Activated CD4-positive, alpha-beta memory T cell treated with anti-CD3 and anti-CD28 coated beads for 36 hours (primary cell): ENCODE measurements at regions not wholly inside any gene's neighbourhood (a gene's known extent, or its start where the extent isn't known, plus 50 kb on each side); places are given as distances from the start of the nearest gene placed in this dataset.

ENCODE experiments used
- CTCF ChIA-PET: fragments of 350-600 bp; sonication (Branson Sonifier 250); formaldehyde crosslinking; loops from one replicate; lab custom pipeline; 2021; ENCODE audit warnings: antibody characterized with exemption, inconsistent platforms; lab: Charles Lee
- POLR2A ChIA-PET: fragments of 350-600 bp; sonication (Branson Sonifier 250); formaldehyde crosslinking; loops from one replicate; lab custom pipeline; 2021; ENCODE audit warnings: antibody characterized with exemption; lab: Charles Lee
- DNase-seq: peaks from one replicate; pipeline ENCODE4 v3.0.0-alpha.2; 2020
- H3K27ac Mint-ChIP-seq: one replicate; pipeline ENCODE4 v1.8.0; 2021; ENCODE audit warnings: mixed read lengths
- H3K27me3 Mint-ChIP-seq: one replicate; pipeline ENCODE4 v1.8.0; 2021; ENCODE audit warnings: mixed read lengths
- H3K36me3 Mint-ChIP-seq: one replicate; pipeline ENCODE4 v1.8.0; 2021; ENCODE audit warnings: mixed read lengths
- H3K4me1 Mint-ChIP-seq: one replicate; pipeline ENCODE4 v1.8.0; 2021; ENCODE audit warnings: low read depth, mixed read lengths
- H3K4me3 Mint-ChIP-seq: one replicate; pipeline ENCODE4 v1.8.0; 2021; ENCODE audit warnings: mild to moderate bottlenecking, mixed read lengths
- H3K9me3 Mint-ChIP-seq: one replicate; pipeline ENCODE4 v1.8.0; 2021; ENCODE audit warnings: mixed read lengths
- intact Hi-C: fragments of 100-400 bp; cut with micrococcal nuclease; formaldehyde crosslinking; loops from one replicate; pipeline ENCODE4 v1.15.1; 2023

GRCh38 chr10:10807106-10807505 is 210.6 kb upstream of the CELF2 start:
- H3K36me3 Mint-ChIP-seq = no peaks in the 10 kb centered on the region
- H3K4me3 Mint-ChIP-seq = no peak overlapping the region
- no peak overlapping the region for H3K27ac Mint-ChIP-seq
- ChIA-PET POLR2A (interaction anchor here (0.6 kb wide), 1 partner anchor 87 kb away, joined by 4 read pairs; no protein-coding TSS in a partner anchor), CTCF (no interaction called here)
- intact Hi-C loops = no loop called here
- peaks cover 1% of the 10 kb centered on the region for H3K27me3 Mint-ChIP-seq
- no peak for DNase-seq
- H3K4me1 Mint-ChIP-seq = no peaks in the 10 kb centered on the region
- H3K9me3 Mint-ChIP-seq = no peaks in the 10 kb centered on the region

- no peak overlapping the region for H3K4me3 Mint-ChIP-seq
- intact Hi-C loops = no loop called here
- no peaks in the 10 kb centered on the region for H3K4me1 Mint-ChIP-seq
- POLR2A ChIA-PET = no interaction called here
- H3K27me3 Mint-ChIP-seq = peaks cover 7% of the 10 kb centered on the region
- H3K36me3 Mint-ChIP-seq = no peaks in the 10 kb centered on the region
- CTCF ChIA-PET = no interaction called here
- no peaks in the 10 kb centered on the region for H3K9me3 Mint-ChIP-seq
- no peak overlapping the region for H3K27ac Mint-ChIP-seq
- no peak for DNase-seq
Measured at GRCh38 chr10:10811562-10811961, 206.1 kb upstream of the CELF2 start.

- intact Hi-C loops = no loop called here
- no peak for DNase-seq
- H3K27me3 Mint-ChIP-seq = peaks cover 7% of the 10 kb centered on the region
- H3K9me3 Mint-ChIP-seq = peaks cover 5% of the 10 kb centered on the region
- POLR2A ChIA-PET = no interaction called here
- H3K27ac Mint-ChIP-seq = no peak overlapping the region
- CTCF ChIA-PET = no interaction called here
- no peak overlapping the region for H3K4me3 Mint-ChIP-seq
- no peaks in the 10 kb centered on the region for H3K4me1 Mint-ChIP-seq
- no peaks in the 10 kb centered on the region for H3K36me3 Mint-ChIP-seq
Measured at GRCh38 chr10:10813656-10814055, 204.0 kb upstream of the CELF2 start.

GRCh38 chr10:10814069-10814468 is 203.6 kb upstream of the CELF2 start:
- Mint-ChIP-seq H3K9me3 (peaks cover 5% of the 10 kb centered on the region), H3K36me3 (no peaks in the 10 kb centered on the region), H3K27me3 (peaks cover 7% of the 10 kb centered on the region), H3K4me3 (no peak overlapping the region), H3K4me1 (no peaks in the 10 kb centered on the region), H3K27ac (no peak overlapping the region)
- CTCF ChIA-PET = no interaction called here
- intact Hi-C loops = no loop called here
- DNase-seq = no peak
- POLR2A ChIA-PET = no interaction called here

GRCh38 chr10:10816447-10816846 is 201.2 kb upstream of the CELF2 start:
- CTCF ChIA-PET = no interaction called here
- Mint-ChIP-seq H3K27ac (no peak overlapping the region), H3K4me3 (no peak overlapping the region), H3K9me3 (peaks cover 5% of the 10 kb centered on the region), H3K27me3 (peaks cover 12% of the 10 kb centered on the region), H3K36me3 (no peaks in the 10 kb centered on the region), H3K4me1 (no peaks in the 10 kb centered on the region)
- intact Hi-C loops = no loop called here
- POLR2A ChIA-PET = no interaction called here
- DNase-seq = no peak

DNA sequence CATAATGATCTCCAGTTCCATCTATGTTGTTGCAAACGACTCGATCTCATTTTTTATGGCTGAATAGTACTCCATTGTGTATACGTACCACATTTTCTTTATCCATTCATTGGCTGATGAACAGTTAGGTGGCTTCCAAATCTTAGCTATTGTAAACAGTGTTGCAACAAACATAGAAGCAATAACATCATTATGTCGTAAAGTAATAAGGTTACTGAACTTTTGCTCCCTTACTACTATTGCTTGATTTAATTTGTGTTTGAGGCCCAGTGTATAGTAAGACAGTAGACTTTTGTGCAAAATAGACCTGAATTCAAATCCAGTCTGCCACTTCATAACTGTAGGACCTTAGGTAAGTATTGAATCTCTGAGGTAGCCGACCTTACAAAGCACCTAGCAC is 200.1 kb upstream of the CELF2 start:
- no peaks in the 10 kb centered on the region for H3K4me1 Mint-ChIP-seq
- no peak for DNase-seq
- intact Hi-C loops = no loop called here
- H3K27ac Mint-ChIP-seq = no peak overlapping the region
- H3K36me3 Mint-ChIP-seq = no peaks in the 10 kb centered on the region
- H3K27me3 Mint-ChIP-seq = peaks cover 10% of the 10 kb centered on the region
- H3K4me3 Mint-ChIP-seq = no peak overlapping the region
- H3K9me3 Mint-ChIP-seq = peaks cover 5% of the 10 kb centered on the region
- ChIA-PET CTCF (no interaction called here), POLR2A (no interaction called here)

- CTCF ChIA-PET = no interaction called here
- intact Hi-C loops = no loop called here
Measured at GRCh38 chr10:10818082-10818481, 199.6 kb upstream of the CELF2 start.

DNA sequence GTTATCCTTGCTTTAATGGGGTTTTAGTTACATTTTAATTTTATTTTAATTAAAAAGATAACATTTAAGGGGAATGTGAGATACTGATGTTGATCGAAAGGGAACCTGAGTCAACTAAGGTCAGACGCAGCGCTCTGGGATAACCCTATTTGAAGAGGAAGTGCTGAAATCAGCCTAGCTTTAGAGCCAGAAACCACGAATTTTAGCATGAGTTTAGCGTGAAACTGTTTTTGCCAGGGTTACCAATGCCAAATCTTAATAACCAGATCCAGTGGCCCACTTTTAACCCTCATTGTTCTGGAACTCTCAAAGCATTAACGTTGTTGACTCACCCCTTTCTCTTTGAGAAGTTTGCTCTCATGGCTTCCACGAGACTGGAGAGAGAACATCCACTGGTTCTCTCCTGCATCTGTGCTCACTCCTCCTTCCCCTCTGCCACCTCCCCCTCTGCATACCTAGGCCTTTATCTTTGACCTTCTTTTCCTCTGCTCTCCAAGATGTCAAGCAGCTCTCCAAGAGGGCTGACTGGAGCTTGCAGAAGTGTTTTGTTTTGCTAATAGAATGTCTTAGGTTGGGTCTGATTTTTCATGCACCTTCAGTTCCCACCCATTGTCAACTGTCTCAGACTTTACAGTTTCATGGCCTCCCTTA is 198.3 kb upstream of the CELF2 start:
- Mint-ChIP-seq H3K27ac (no peak overlapping the region), H3K27me3 (peaks cover 8% of the 10 kb centered on the region), H3K9me3 (peaks cover 5% of the 10 kb centered on the region), H3K4me3 (no peak overlapping the region), H3K36me3 (no peaks in the 10 kb centered on the region), H3K4me1 (no peaks in the 10 kb centered on the region)
- intact Hi-C loops = no loop called here
- CTCF ChIA-PET = no interaction called here
- POLR2A ChIA-PET = interaction anchor here (0.5 kb wide), 1 partner anchor 189 kb away, joined by 3 read pairs; no protein-coding TSS in a partner anchor
- no peak for DNase-seq

More at GRCh38 chr10:10818082-10818481, 199.6 kb upstream of the CELF2 start:
- no peaks in the 10 kb centered on the region for H3K36me3 Mint-ChIP-seq
- peaks cover 5% of the 10 kb centered on the region for H3K9me3 Mint-ChIP-seq
- no peak for DNase-seq
- peaks cover 8% of the 10 kb centered on the region for H3K27me3 Mint-ChIP-seq
- H3K27ac Mint-ChIP-seq = no peak overlapping the region
- POLR2A ChIA-PET = no interaction called here
- no peaks in the 10 kb centered on the region for H3K4me1 Mint-ChIP-seq
- no peak overlapping the region for H3K4me3 Mint-ChIP-seq

- ChIA-PET CTCF (no interaction called here), POLR2A (no interaction called here)
- no peaks in the 10 kb centered on the region for H3K4me1 Mint-ChIP-seq
- DNase-seq = no peak
- H3K36me3 Mint-ChIP-seq = no peaks in the 10 kb centered on the region
- intact Hi-C loops = no loop called here
- no peak overlapping the region for H3K27ac Mint-ChIP-seq
- peaks cover 5% of the 10 kb centered on the region for H3K9me3 Mint-ChIP-seq
- no peak overlapping the region for H3K4me3 Mint-ChIP-seq
- peaks cover 13% of the 10 kb centered on the region for H3K27me3 Mint-ChIP-seq
Measured at GRCh38 chr10:10821926-10822325, 195.7 kb upstream of the CELF2 start.

DNA sequence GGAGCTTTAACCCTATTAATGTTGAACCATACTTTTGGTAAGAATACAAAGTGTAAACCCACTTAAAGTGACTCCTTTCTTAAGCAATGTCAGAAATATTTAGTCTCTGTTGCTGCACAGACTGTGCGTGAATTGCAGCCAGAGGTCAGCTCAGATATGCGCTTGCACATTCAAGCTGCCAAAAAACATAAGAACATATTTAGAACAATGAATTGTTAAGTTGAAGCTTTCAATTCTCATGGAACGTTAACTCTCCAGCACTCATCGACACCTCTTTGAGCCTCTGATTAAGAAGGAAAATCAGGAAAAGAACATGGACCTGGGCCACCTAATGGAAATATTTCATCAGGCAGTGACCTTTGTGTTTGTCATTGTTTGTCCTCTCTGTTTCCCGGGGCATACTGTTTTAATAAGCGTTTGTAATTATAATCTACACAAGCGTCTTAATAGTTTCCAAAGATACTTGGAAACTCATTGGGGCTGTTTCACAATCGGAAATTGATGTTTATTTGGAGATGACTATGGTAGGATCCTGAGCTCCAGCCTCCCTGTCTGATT is 193.0 kb upstream of the CELF2 start:
- no peak for DNase-seq
- intact Hi-C loops = no loop called here
- ChIA-PET CTCF (no interaction called here), POLR2A (no interaction called here)
- Mint-ChIP-seq H3K9me3 (no peaks in the 10 kb centered on the region), H3K27me3 (peaks cover 15% of the 10 kb centered on the region), H3K27ac (no peak overlapping the region), H3K36me3 (no peaks in the 10 kb centered on the region), H3K4me1 (no peaks in the 10 kb centered on the region), H3K4me3 (no peak overlapping the region)

GRCh38 chr10:10826125-10826524 is 191.5 kb upstream of the CELF2 start:
- no peaks in the 10 kb centered on the region for H3K36me3 Mint-ChIP-seq
- POLR2A ChIA-PET = no interaction called here
- intact Hi-C loops = no loop called here
- no peak for DNase-seq
- no peaks in the 10 kb centered on the region for H3K4me1 Mint-ChIP-seq
- CTCF ChIA-PET = no interaction called here
- H3K27ac Mint-ChIP-seq = no peak overlapping the region
- peaks cover 10% of the 10 kb centered on the region for H3K27me3 Mint-ChIP-seq
- no peaks in the 10 kb centered on the region for H3K9me3 Mint-ChIP-seq
- no peak overlapping the region for H3K4me3 Mint-ChIP-seq

DNA sequence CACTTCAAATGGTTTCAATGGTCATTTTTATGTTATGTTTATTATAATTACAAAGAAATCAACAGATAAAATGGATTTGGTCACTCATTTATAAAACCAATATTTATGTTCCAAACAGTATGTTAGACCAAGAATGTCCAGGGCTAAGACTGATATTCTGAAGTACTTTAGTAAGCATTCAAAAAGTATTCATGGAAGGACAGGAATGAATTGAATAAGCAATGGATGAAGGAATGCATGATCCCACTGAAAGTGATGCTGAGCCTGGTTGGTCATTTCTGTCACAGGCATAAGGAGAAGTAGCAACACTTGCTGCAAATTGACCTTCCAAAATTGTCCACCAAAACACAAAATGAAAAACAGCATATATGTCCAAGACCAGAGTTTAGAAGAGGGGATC is 189.0 kb upstream of the CELF2 start:
- Mint-ChIP-seq H3K4me3 (no peak overlapping the region), H3K27me3 (peaks cover 10% of the 10 kb centered on the region), H3K4me1 (no peaks in the 10 kb centered on the region), H3K9me3 (no peaks in the 10 kb centered on the region), H3K36me3 (no peaks in the 10 kb centered on the region), H3K27ac (no peak overlapping the region)
- POLR2A ChIA-PET = no interaction called here
- intact Hi-C loops = no loop called here
- no peak for DNase-seq
- CTCF ChIA-PET = no interaction called here

DNA sequence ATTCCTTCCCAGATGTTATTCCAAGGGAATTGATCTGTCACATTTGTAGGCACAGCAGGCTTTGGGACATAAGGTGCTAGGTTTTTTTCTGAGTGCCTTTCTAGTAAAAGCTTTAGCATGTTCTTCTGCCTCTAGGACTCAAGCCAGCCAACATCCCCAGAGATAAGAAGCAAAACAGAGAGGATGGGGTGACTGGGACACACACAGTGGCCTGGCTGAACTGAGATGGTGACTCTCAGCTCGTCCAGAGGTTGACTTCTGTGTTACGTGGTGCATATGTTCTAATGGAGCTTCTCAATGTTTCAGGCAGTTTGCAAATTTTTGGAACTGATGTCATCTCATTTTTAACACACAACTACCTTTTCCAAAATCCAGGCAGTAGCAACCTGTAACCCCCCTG is 188.1 kb upstream of the CELF2 start:
- CTCF ChIA-PET = no interaction called here
- Mint-ChIP-seq H3K27ac (no peak overlapping the region), H3K4me3 (no peak overlapping the region), H3K4me1 (no peaks in the 10 kb centered on the region), H3K36me3 (no peaks in the 10 kb centered on the region), H3K27me3 (peaks cover 12% of the 10 kb centered on the region), H3K9me3 (no peaks in the 10 kb centered on the region)
- POLR2A ChIA-PET = no interaction called here
- intact Hi-C loops = no loop called here
- no peak for DNase-seq
